HG02973 (cell line): ENCODE measurements at regions not wholly inside any gene's neighbourhood (a gene's known extent, or its start where the extent isn't known, plus 50 kb on each side); places are given as distances from the start of the nearest gene placed in this dataset.

Experiments used
- ATAC-seq: cut with Tn5 transposase; IDR thresholded peaks from one replicate; pipeline ENCODE4 v1.9.1; 2021; ENCODE audit warnings: moderate library complexity; ENCODE audit not compliant: unreplicated experiment

GRCh38 chr2:8527031-8527430 lies 154.8 kb upstream of the ID2 start:
- ATAC-seq, result no peak

- no peak for ATAC-seq
Measured at GRCh38 chr2:8527676-8528075, 154.2 kb upstream of the ID2 start.

GRCh38 chr2:8528863-8529262 lies 153.0 kb upstream of the ID2 start:
- no peak for ATAC-seq

GRCh38 chr2:8529706-8530277 lies 152.1 kb upstream of the ID2 start:
- ATAC-seq, result no peak

GRCh38 chr2:8531481-8531880 lies 150.4 kb upstream of the ID2 start:
- ATAC-seq, result no peak

- no peak for ATAC-seq
Measured at GRCh38 chr2:8532438-8532837, 149.4 kb upstream of the ID2 start.

GRCh38 chr2:8533923-8534322 lies 147.9 kb upstream of the ID2 start:
- ATAC-seq, result no peak

- no peak for ATAC-seq
Measured at GRCh38 chr2:8534386-8534728, 147.5 kb upstream of the ID2 start.

- ATAC-seq, result no peak
Measured at GRCh38 chr2:8534729-8535468, 147.0 kb upstream of the ID2 start.

- ATAC-seq, result no peak
Measured at GRCh38 chr2:8535469-8535795, 146.4 kb upstream of the ID2 start.

GRCh38 chr2:8535821-8536685 lies 145.8 kb upstream of the ID2 start:
- no peak for ATAC-seq

GRCh38 chr2:8536686-8537561 lies 144.9 kb upstream of the ID2 start:
- ATAC-seq, result no peak

GRCh38 chr2:8537562-8538155 lies 144.2 kb upstream of the ID2 start:
- ATAC-seq, result no peak

GRCh38 chr2:8538531-8538930 lies 143.3 kb upstream of the ID2 start:
- no peak for ATAC-seq

GRCh38 chr2:8538931-8539621 lies 142.8 kb upstream of the ID2 start:
- ATAC-seq, result no peak

- no peak for ATAC-seq
Measured at GRCh38 chr2:8539743-8540551, 141.9 kb upstream of the ID2 start.

GRCh38 chr2:8540552-8541055 lies 141.3 kb upstream of the ID2 start:
- no peak for ATAC-seq

GRCh38 chr2:8541223-8541622 lies 140.6 kb upstream of the ID2 start:
- ATAC-seq, result no peak

- ATAC-seq, result no peak
Measured at GRCh38 chr2:8541636-8542035, 140.2 kb upstream of the ID2 start.
